ENCODE measurements at regions not wholly inside any gene's neighbourhood (a gene's known extent, or its start where the extent isn't known, plus 50 kb on each side); places are given as distances from the start of the nearest gene placed in this dataset.

GRCh38 chr2:153100151-153100550, 378.4 kb downstream of the RPRM start:
- no peaks in the 10 kb centered on the region for H3K27me3 ChIP-seq (ENCODE audit: insufficient read depth)
- no peak overlapping the region for H3K27ac Mint-ChIP-seq
- H3K4me1 Mint-ChIP-seq = no peaks in the 10 kb centered on the region
- TF ChIP-seq ZNF331 (CRISPR knock-in tag; IDR thresholded peaks at IDR 0.05; ENCODE audit: low read depth) (no peak), CREB1 (CRISPR knock-in tag; IDR thresholded peaks at IDR 0.05; ENCODE audit: low read depth) (no peak), EZH2 (IDR thresholded peaks at IDR 0.05; ENCODE audit: low read depth, unreplicated experiment) (no peak), EZH2phosphoT487 (IDR thresholded peaks at IDR 0.05; ENCODE audit: unreplicated experiment) (no peak), REST (IDR thresholded peaks at IDR 0.05; ENCODE audit: unreplicated experiment) (no peak), CTCF (conservative IDR thresholded peaks at IDR 0.05; ENCODE audit: low read depth in 2 of 2) (no peak), JUNB (IDR thresholded peaks at IDR 0.05; ENCODE audit: unreplicated experiment) (no peak), STAT1 (IDR thresholded peaks at IDR 0.05; ENCODE audit: unreplicated experiment) (no peak), NANOG (IDR thresholded peaks at IDR 0.05; ENCODE audit: borderline replicate concordance) (no peak)
- DNase-seq (ENCODE audit: low spot score) (no peak), ATAC-seq (no peak)
- H3K4me2 ChIP-seq = no peak overlapping the region
- no peaks in the 10 kb centered on the region for H3K9me2 ChIP-seq (ENCODE audit: insufficient read depth)
- H3K36me3 Mint-ChIP-seq (ENCODE audit: low read depth) = no peaks in the 10 kb centered on the region
- no peaks in the 10 kb centered on the region for H3K4me1 ChIP-seq (ENCODE audit: insufficient read depth)
- H4K20me1 ChIP-seq (replicated peaks; ENCODE audit: insufficient read depth) = no peaks in the 10 kb centered on the region
- H2AFZ ChIP-seq = no peak overlapping the region
- H3K4me3 Mint-ChIP-seq = no peak overlapping the region
- no peaks in the 10 kb centered on the region for H3K36me3 ChIP-seq (ENCODE audit: insufficient read depth)
- H3K27me3 Mint-ChIP-seq (ENCODE audit: insufficient read depth, low read depth, poor library complexity) = peaks cover 2% of the 10 kb centered on the region
- H3K4me3 ChIP-seq = no peak overlapping the region
- H3F3A ChIP-seq (replicated peaks; ENCODE audit: low read depth) = no peaks in the 10 kb centered on the region
- H3K9me3 Mint-ChIP-seq = peaks cover 2% of the 10 kb centered on the region; the same call in 2 of the 3 replicates
- H3K27ac ChIP-seq (ENCODE audit: low read depth) = no peak overlapping the region
- H3K79me2 ChIP-seq (replicated peaks; ENCODE audit: insufficient read depth) = no peaks in the 10 kb centered on the region

GRCh38 chr2:153098073-153098472, 379.7 kb downstream of the ARL6IP6 start:
- Mint-ChIP-seq H3K4me3 (no peak overlapping the region), H3K27me3 (ENCODE audit: insufficient read depth, low read depth, poor library complexity) (peaks cover under 1% of the 10 kb centered on the region), H3K4me1 (no peaks in the 10 kb centered on the region), H3K9me3 (peaks cover 8% of the 10 kb centered on the region; the same call in 2 of the 3 replicates), H3K36me3 (ENCODE audit: low read depth) (no peaks in the 10 kb centered on the region), H3K27ac (no peak overlapping the region)
- TF ChIP-seq JUNB (IDR thresholded peaks at IDR 0.05; ENCODE audit: unreplicated experiment) (no peak), EZH2phosphoT487 (IDR thresholded peaks at IDR 0.05; ENCODE audit: unreplicated experiment) (no peak), ETS1 (IDR thresholded peaks at IDR 0.05) (no peak), CTCF (conservative IDR thresholded peaks at IDR 0.05; ENCODE audit: low read depth in 2 of 2) (no peak), EZH2 (IDR thresholded peaks at IDR 0.05; ENCODE audit: low read depth, unreplicated experiment) (no peak), STAT1 (IDR thresholded peaks at IDR 0.05; ENCODE audit: unreplicated experiment) (no peak)
- H2AFZ ChIP-seq = no peak overlapping the region
- H4K20me1 ChIP-seq (replicated peaks; ENCODE audit: insufficient read depth) = no peaks in the 10 kb centered on the region
- no peaks in the 10 kb centered on the region for H3F3A ChIP-seq (replicated peaks; ENCODE audit: low read depth)
- no peak overlapping the region for H3K4me3 ChIP-seq
- H3K4me1 ChIP-seq (ENCODE audit: insufficient read depth) = no peaks in the 10 kb centered on the region
- DNase-seq (ENCODE audit: low spot score) (no peak), ATAC-seq (no peak)
- no peak overlapping the region for H3K27ac ChIP-seq (ENCODE audit: low read depth)
- no peaks in the 10 kb centered on the region for H3K79me2 ChIP-seq (replicated peaks; ENCODE audit: insufficient read depth)
- no peaks in the 10 kb centered on the region for H3K36me3 ChIP-seq (ENCODE audit: insufficient read depth)
- H3K4me2 ChIP-seq = no peak overlapping the region
- no peaks in the 10 kb centered on the region for H3K9me2 ChIP-seq (ENCODE audit: insufficient read depth)
- no peaks in the 10 kb centered on the region for H3K27me3 ChIP-seq (ENCODE audit: insufficient read depth)

All from GM23338 (cell line).